NCI-H345 treated with DMSO at 0.1 percent for 48 hours (cell line): ENCODE measurements at regions not wholly inside any gene's neighbourhood (a gene's known extent, or its start where the extent isn't known, plus 50 kb on each side); places are given as distances from the start of the nearest gene placed in this dataset.

Source experiments
- DNase-seq: peaks from one replicate; lab custom pipeline; 2025; ENCODE audit not compliant: unreplicated experiment; lab: John Stamatoyannopoulos, UW

- no peak for DNase-seq
These were observed 312.5 kb downstream of the TEX29 start for GRCh38 chr13:111632906-111633305.

GRCh38 chr13:111633401-111633800 is 313.0 kb downstream of the TEX29 start:
- no peak for DNase-seq

GRCh38 chr13:111634410-111634809 is 314.0 kb downstream of the TEX29 start:
- DNase-seq, result no peak

GRCh38 chr13:111636271-111636670 is 315.8 kb downstream of the TEX29 start:
- DNase-seq, result no peak

GRCh38 chr13:111636804-111637203 is 316.4 kb downstream of the TEX29 start:
- DNase-seq, result no peak

GRCh38 chr13:111637365-111637764 is 316.9 kb downstream of the TEX29 start:
- no peak for DNase-seq

- no peak for DNase-seq
These were observed 317.8 kb downstream of the TEX29 start for GRCh38 chr13:111638233-111638632.

GRCh38 chr13:111639196-111639705 is 318.8 kb downstream of the TEX29 start:
- DNase-seq, result no peak

GRCh38 chr13:111640006-111640405 is 319.6 kb downstream of the TEX29 start:
- DNase-seq, result no peak

- no peak for DNase-seq
These were observed 320.0 kb downstream of the TEX29 start for GRCh38 chr13:111640476-111640875.

GRCh38 chr13:111642156-111642767 is 321.8 kb downstream of the TEX29 start:
- DNase-seq, result no peak

GRCh38 chr13:111644750-111645149 is 324.3 kb downstream of the TEX29 start:
- DNase-seq, result no peak

GRCh38 chr13:111645198-111645597 is 324.8 kb downstream of the TEX29 start:
- DNase-seq, result no peak

GRCh38 chr13:111645598-111646455 is 325.4 kb downstream of the TEX29 start:
- DNase-seq, result no peak

GRCh38 chr13:111646456-111646855 is 326.0 kb downstream of the TEX29 start:
- DNase-seq, result no peak

GRCh38 chr13:111648885-111649284 is 328.4 kb downstream of the TEX29 start:
- no peak for DNase-seq

- no peak for DNase-seq
These were observed 330.2 kb downstream of the TEX29 start for GRCh38 chr13:111650626-111651025.

- DNase-seq, result no peak
These were observed 332.2 kb downstream of the TEX29 start for GRCh38 chr13:111652676-111653075.

- no peak for DNase-seq
These were observed 334.1 kb downstream of the TEX29 start for GRCh38 chr13:111654531-111654930.

GRCh38 chr13:111656439-111656838 is 336.0 kb downstream of the TEX29 start:
- DNase-seq, result no peak

GRCh38 chr13:111657013-111657412 is 336.6 kb downstream of the TEX29 start:
- DNase-seq, result no peak
